OCI-LY3 (cell line): ENCODE measurements at regions not wholly inside any gene's neighbourhood (a gene's known extent, or its start where the extent isn't known, plus 50 kb on each side); places are given as distances from the start of the nearest gene placed in this dataset.
"Not testable (repeated sequence)": the region's sequence is repeated elsewhere in the genome, so short reads cannot be mapped to it uniquely, and the experiment has no call there.

Experiments
- H2AFZ ChIP-seq: fragments of 200-600, 300-600 bp; shearing (Covaris generic); 2 replicates; pipeline ENCODE4 v1.6.0; 2014; ENCODE audit warnings: antibody characterized with exemption, low read depth, low read length
- H3K27ac ChIP-seq: fragments of 200-600, 300-600 bp; sonication (generic); 2 replicates; pipeline ENCODE4 v1.5.1; 2014; ENCODE audit warnings: mild to moderate bottlenecking, low read length, moderate library complexity, mixed read lengths
- H3K27me3 ChIP-seq: fragments of 200-600, 300-600 bp; sonication (generic); 2 replicates; pipeline ENCODE4 v1.6.1; 2014; ENCODE audit warnings: low read depth, low read length, mixed read lengths
- H3K36me3 ChIP-seq: fragments of 200-600, 300-600 bp; sonication (generic); replicated peaks from 2 replicates; pipeline ENCODE3; 2014; ENCODE audit warnings: low read depth, low read length, mixed read lengths
- H3K4me1 ChIP-seq: fragments of 300-600, 200-600 bp; sonication (generic); 2 replicates; pipeline ENCODE4 v1.6.1; 2014; ENCODE audit warnings: low read length, mixed read lengths
- H3K4me2 ChIP-seq: fragments of 200-600, 300-600 bp; sonication (generic); 2 replicates; pipeline ENCODE4 v1.6.1; 2014; ENCODE audit warnings: low read length, mixed read lengths
- H3K4me3 ChIP-seq: fragments of 300-600, 200-600 bp; sonication (generic); 2 replicates; pipeline ENCODE4 v1.5.1; 2014; ENCODE audit warnings: antibody characterized with exemption, mild to moderate bottlenecking, low read length, moderate library complexity
- H3K79me2 ChIP-seq: fragments of 300-600, 200-600 bp; shearing (Covaris generic); 2 replicates; pipeline ENCODE4 v1.6.1; 2014; ENCODE audit warnings: mild to moderate bottlenecking, low read length, mixed read lengths
- H3K9ac ChIP-seq: fragments of 300-600, 200-600 bp; shearing (Covaris generic); 2 replicates; pipeline ENCODE4 v1.6.0; 2014; ENCODE audit warnings: mild to moderate bottlenecking, low read length, moderate library complexity
- H3K9me3 ChIP-seq: fragments of 200-600, 300-600 bp; shearing (Covaris generic); 2 replicates; pipeline ENCODE4 v1.6.1; 2014; ENCODE audit warnings: low read length, mixed read lengths; ENCODE audit not compliant: insufficient read depth
- H4K20me1 ChIP-seq: fragments of 200-600, 300-600 bp; sonication (generic); 2 replicates; pipeline ENCODE4 v1.6.1; 2016; ENCODE audit warnings: low read length, mixed read lengths; ENCODE audit not compliant: insufficient read depth
- EZH2phosphoT487 ChIP-seq: fragments of 200-600 bp; shearing (Covaris generic); IDR thresholded peaks from 2 replicates; pipeline ENCODE4 v1.6.1; 2018; ENCODE audit warnings: antibody characterized with exemption, mixed run types, low read depth
- TF ChIP-seq, protein P1 (sequence below): fragments of 200-600, 300-600 bp; sonication (generic); IDR thresholded peaks from 2 replicates; pipeline ENCODE4 v1.5.1; 2014; ENCODE audit warnings: antibody characterized with exemption, low read length, low read depth

DNA sequence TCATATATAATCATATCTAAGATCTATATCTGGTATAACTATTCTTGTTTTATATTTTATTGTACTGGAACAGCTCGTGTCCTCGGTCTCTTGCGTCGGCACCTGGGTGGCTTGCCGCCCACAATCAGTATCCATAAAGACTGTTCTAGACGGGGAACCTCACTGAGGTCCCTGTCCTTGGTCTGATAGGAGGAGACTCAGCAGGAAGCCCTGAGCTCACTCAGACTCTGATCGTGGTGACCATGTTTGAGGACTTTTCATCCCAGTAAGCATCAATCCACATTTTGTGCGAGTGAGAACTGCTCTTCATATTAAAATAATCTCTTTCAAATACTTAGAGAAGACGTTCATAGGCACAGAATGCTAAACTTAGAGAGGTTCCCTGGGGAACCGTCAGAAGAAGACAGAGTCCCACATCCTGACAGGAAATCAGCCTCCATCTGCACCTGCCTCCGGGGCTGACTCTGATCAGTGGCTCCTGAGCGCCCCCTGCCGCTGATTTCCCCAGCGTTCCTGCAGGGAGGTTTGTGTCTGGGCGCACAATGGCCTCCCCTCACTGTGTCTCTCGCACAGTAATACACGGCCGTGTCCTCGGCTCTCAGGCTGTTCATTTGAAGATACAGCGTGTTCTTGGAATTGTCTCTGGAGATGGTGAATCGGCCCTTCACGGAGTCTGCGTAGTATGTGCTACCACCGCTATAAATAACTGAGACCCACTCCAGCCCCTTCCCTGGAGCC is 1065.9 kb downstream of the TMEM121 start:
- Histone ChIP-seq H3K4me1 (peaks cover 12% of the 10 kb centered on the region), H3K27me3 (peaks cover 27% of the 10 kb centered on the region), H3K4me2 (peak overlapping the region; percentile 47), H2AFZ (peak overlapping the region; percentile 29; the same call in 1 of the 2 replicates), H3K4me3 (peak overlapping the region; percentile 29)
- not testable (repeated sequence) for H3K27ac ChIP-seq, H4K20me1 ChIP-seq, H3K79me2 ChIP-seq, H3K9me3 ChIP-seq, H3K36me3 ChIP-seq, H3K9ac ChIP-seq
- TF ChIP-seq, protein P1, sequence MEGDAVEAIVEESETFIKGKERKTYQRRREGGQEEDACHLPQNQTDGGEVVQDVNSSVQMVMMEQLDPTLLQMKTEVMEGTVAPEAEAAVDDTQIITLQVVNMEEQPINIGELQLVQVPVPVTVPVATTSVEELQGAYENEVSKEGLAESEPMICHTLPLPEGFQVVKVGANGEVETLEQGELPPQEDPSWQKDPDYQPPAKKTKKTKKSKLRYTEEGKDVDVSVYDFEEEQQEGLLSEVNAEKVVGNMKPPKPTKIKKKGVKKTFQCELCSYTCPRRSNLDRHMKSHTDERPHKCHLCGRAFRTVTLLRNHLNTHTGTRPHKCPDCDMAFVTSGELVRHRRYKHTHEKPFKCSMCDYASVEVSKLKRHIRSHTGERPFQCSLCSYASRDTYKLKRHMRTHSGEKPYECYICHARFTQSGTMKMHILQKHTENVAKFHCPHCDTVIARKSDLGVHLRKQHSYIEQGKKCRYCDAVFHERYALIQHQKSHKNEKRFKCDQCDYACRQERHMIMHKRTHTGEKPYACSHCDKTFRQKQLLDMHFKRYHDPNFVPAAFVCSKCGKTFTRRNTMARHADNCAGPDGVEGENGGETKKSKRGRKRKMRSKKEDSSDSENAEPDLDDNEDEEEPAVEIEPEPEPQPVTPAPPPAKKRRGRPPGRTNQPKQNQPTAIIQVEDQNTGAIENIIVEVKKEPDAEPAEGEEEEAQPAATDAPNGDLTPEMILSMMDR = peak; percentile 36

DNA sequence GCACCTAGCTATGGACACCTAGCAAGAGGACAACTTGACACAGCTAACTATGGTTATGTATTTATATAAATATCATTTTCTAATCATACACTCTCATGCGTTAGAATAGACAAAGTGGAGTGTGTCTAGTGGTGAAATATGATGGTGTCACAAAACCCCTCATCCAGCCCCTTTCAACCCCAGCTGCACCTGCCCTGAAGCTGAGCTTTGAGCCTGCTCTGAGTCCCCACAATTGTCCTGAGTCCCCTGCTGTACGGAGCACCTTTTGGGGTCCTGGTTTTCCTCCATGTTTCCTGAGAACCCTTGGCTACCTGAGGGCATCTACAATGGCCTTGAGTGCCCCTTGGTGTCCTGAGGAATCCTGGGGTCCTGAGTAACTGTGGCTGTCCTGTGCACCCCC is 1072.8 kb downstream of the TMEM121 start:
- Histone ChIP-seq H3K4me3 (no peak overlapping the region), H3K4me2 (no peak overlapping the region), H3K36me3 (no peaks in the 10 kb centered on the region), H3K79me2 (no peaks in the 10 kb centered on the region), H3K9me3 (no peaks in the 10 kb centered on the region), H4K20me1 (no peaks in the 10 kb centered on the region), H3K9ac (no peak overlapping the region), H3K4me1 (peaks cover 8% of the 10 kb centered on the region), H3K27me3 (peaks cover 59% of the 10 kb centered on the region), H2AFZ (no peak overlapping the region), H3K27ac (no peak overlapping the region)
- no peak for TF ChIP-seq EZH2phosphoT487

DNA sequence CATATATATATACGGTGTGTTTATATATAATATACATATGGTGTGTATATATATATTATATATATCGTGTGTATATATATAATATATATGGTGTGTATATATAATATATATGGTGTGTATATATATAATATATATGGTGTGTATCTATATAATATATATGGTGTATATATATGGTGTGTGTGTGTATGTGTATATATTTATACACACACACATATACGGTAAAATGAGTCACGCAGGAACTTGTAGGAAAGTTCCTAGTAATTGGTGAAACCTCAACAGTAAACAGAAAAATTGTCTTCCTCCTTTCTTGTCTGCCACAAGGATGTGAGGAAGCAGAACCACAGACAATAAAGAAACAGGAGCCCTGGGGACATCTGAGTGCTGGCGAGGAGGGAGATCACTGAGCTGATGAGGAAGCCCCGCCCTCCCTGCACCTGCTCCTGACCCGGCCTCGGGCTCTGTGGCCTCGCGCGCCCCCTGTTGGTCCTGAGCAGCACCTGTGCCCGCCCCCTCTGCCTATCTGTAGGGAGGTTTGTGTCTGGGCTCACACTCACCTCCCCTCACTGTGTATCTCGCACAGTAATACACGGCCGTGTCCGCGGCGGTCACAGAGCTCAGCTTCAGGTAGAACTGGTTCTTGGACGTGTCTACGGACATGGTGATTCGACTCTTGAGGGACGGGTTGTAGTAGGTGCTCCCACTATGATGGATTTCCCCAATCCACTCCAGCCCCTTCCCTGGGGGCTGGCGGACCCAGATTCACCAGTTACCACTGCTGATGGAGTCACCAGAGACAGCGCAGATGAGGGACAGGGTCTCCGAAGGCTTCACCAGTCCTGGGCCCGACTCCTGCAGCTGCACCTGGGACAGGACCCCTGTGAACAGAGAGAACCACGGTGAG is 1079.4 kb downstream of the TMEM121 start:
- H3K27me3 ChIP-seq = peaks cover 82% of the 10 kb centered on the region
- H3K4me3 ChIP-seq = peak overlapping the region; percentile 43
- H3K79me2 ChIP-seq = no peaks in the 10 kb centered on the region
- no peaks in the 10 kb centered on the region for H3K36me3 ChIP-seq
- no peak for TF ChIP-seq EZH2phosphoT487
- TF ChIP-seq, protein P1 = peak; percentile 63
- no peak overlapping the region for H3K9ac ChIP-seq
- H3K4me1 ChIP-seq = 0 out of 2 replicates have a peak, but pooled peaks cover 5% of the 10 kb centered on the region
- peak overlapping the region; percentile 87; the same call in 1 of the 2 replicates for H2AFZ ChIP-seq
- peak overlapping the region; percentile 62 for H3K4me2 ChIP-seq
- no peak overlapping the region for H3K27ac ChIP-seq
- H3K9me3 ChIP-seq = no peaks in the 10 kb centered on the region
- H4K20me1 ChIP-seq = no peaks in the 10 kb centered on the region

DNA sequence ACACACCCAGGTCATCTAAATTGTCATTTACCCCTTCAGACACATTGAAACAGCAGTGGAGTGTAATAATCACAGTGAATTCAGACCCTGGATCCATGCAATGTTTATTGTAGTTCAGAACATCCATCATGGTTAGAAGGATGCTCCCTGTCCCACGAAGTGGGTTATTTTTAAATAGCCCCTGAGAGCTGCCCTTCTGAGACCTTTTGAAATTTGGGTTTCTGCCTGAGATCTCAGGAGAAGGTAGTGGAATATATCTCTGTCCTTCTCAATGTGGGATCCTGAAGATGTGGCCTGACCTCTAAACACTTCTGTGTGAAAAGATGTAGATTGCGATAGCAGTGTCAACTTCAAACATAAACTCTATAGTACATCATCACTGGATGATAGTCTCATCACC is 1080.6 kb downstream of the TMEM121 start:
- H3K4me1 ChIP-seq = 0 out of 2 replicates have a peak, but pooled peaks cover 5% of the 10 kb centered on the region
- H3K36me3 ChIP-seq = no peaks in the 10 kb centered on the region
- H3K9ac ChIP-seq = no peak overlapping the region
- H3K4me2 ChIP-seq = no peak overlapping the region
- peaks cover 82% of the 10 kb centered on the region for H3K27me3 ChIP-seq
- no peaks in the 10 kb centered on the region for H4K20me1 ChIP-seq
- no peak overlapping the region for H2AFZ ChIP-seq
- no peaks in the 10 kb centered on the region for H3K9me3 ChIP-seq
- H3K79me2 ChIP-seq = no peaks in the 10 kb centered on the region
- no peak overlapping the region for H3K27ac ChIP-seq
- H3K4me3 ChIP-seq = no peak overlapping the region
- no peak for TF ChIP-seq EZH2phosphoT487
- TF ChIP-seq, protein P1 = no peak
